GM18505 (cell line): ENCODE measurements at regions not wholly inside any gene's neighbourhood (a gene's known extent, or its start where the extent isn't known, plus 50 kb on each side); places are given as distances from the start of the nearest gene placed in this dataset.

Experiments used
- ATAC-seq: cut with Tn5 transposase; IDR thresholded peaks from one replicate; pipeline ENCODE4 v1.9.1; 2021; ENCODE audit not compliant: unreplicated experiment
- POLR2A ChIP-seq: IDR thresholded peaks from 4 replicates; pipeline ENCODE4 v1.6.1; 2011; ENCODE audit warnings: borderline replicate concordance; ENCODE audit not compliant: insufficient read depth, insufficient read length; ENCODE audit errors: extremely low read depth

GRCh38 chr13:48849515-48849914 lies 126.2 kb upstream of the FNDC3A start:
- no peak for TF ChIP-seq POLR2A
- no peak for ATAC-seq

GRCh38 chr13:48851707-48852106 lies 124.0 kb upstream of the FNDC3A start:
- TF ChIP-seq POLR2A: no peak
- ATAC-seq: no peak

- TF ChIP-seq POLR2A: no peak
- ATAC-seq: no peak
Measured at GRCh38 chr13:48852911-48853727, 122.6 kb upstream of the FNDC3A start.

- no peak for ATAC-seq
- no peak for TF ChIP-seq POLR2A
Measured at GRCh38 chr13:48853728-48854102, 122.0 kb upstream of the FNDC3A start.

GRCh38 chr13:48857576-48857975 lies 118.1 kb upstream of the FNDC3A start:
- ATAC-seq: no peak
- no peak for TF ChIP-seq POLR2A

- no peak for ATAC-seq
- TF ChIP-seq POLR2A: no peak
Measured at GRCh38 chr13:48858122-48858902, 117.4 kb upstream of the FNDC3A start.

- no peak for TF ChIP-seq POLR2A
- ATAC-seq: no peak
Measured at GRCh38 chr13:48859272-48860105, 116.2 kb upstream of the FNDC3A start.

GRCh38 chr13:48860364-48860763 lies 115.3 kb upstream of the FNDC3A start:
- ATAC-seq: no peak
- no peak for TF ChIP-seq POLR2A

- no peak for ATAC-seq
- no peak for TF ChIP-seq POLR2A
Measured at GRCh38 chr13:48862572-48862971, 113.1 kb upstream of the FNDC3A start.

- ATAC-seq: no peak
Measured at GRCh38 chr13:48864100-48864499, 111.6 kb upstream of the FNDC3A start.

GRCh38 chr13:48866249-48866648 lies 109.5 kb upstream of the FNDC3A start:
- ATAC-seq: no peak
- TF ChIP-seq POLR2A: no peak

More at GRCh38 chr13:48864100-48864499, 111.6 kb upstream of the FNDC3A start:
- no peak for TF ChIP-seq POLR2A

GRCh38 chr13:48873081-48873480 lies 102.6 kb upstream of the FNDC3A start:
- no peak for ATAC-seq
- no peak for TF ChIP-seq POLR2A

GRCh38 chr13:48873587-48873986 lies 102.1 kb upstream of the FNDC3A start:
- ATAC-seq: no peak
- no peak for TF ChIP-seq POLR2A

- TF ChIP-seq POLR2A: no peak
- ATAC-seq: no peak
Measured at GRCh38 chr13:48874165-48874564, 101.5 kb upstream of the FNDC3A start.

- no peak for TF ChIP-seq POLR2A
- ATAC-seq: no peak
Measured at GRCh38 chr13:48875047-48875446, 100.7 kb upstream of the FNDC3A start.
